ENCODE measurements at regions not wholly inside any gene's neighbourhood (a gene's known extent, or its start where the extent isn't known, plus 50 kb on each side); places are given as distances from the start of the nearest gene placed in this dataset.

- TF ChIP-seq CTCF (IDR thresholded peaks at IDR 0.05) (no peak), EZH2 (IDR thresholded peaks at IDR 0.05) (no peak), EZH2phosphoT487 (IDR thresholded peaks at IDR 0.05) (no peak)
Measured at GRCh38 chr11:95367726-95368125, 136.7 kb upstream of the SESN3 start.
